ENCODE measurements at regions not wholly inside any gene's neighbourhood (a gene's known extent, or its start where the extent isn't known, plus 50 kb on each side); places are given as distances from the start of the nearest gene placed in this dataset.

DNA sequence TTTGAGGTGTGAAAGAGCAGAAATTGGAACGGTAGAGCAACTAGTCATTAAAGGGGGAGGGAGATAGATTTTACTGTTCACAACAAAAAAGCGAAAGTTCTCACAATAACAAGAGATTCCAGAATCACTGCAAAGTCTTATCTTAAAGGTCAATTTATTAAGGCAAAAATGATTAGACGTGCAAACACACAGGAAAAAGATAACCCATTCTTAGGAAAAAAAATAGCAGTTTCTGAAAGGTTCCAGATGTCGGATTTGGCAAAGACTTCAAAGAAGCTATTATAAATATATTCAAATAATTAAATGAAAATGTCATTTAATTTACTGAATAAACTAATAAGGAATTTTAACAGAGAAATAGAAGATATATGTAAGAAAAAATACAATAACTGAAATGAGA is 70.8 kb upstream of the GNAI1 start:
- intact Hi-C loops (cut with micrococcal nuclease; ENCODE audit: unreplicated experiment): loop anchor here (10.0 kb wide), 1 partner anchor 591 kb away; no protein-coding TSS in a partner anchor
- no peak for FAIRE-seq
- no peak overlapping the region for H2AFZ ChIP-seq (ENCODE audit: control insufficient read depth, low read depth, low read length)
- SMC1A ChIA-PET (ENCODE audit: uncharacterized antibody, unreplicated experiment): no interaction called here
- no peak overlapping the region for H3K4me2 ChIP-seq (ENCODE audit: control insufficient read depth, insufficient read depth)
- no peak for TF ChIP-seq MXI1 (IDR thresholded peaks at IDR 0.05; ENCODE audit: low read depth, low read length)
- TF ChIP-seq, protein P1, sequence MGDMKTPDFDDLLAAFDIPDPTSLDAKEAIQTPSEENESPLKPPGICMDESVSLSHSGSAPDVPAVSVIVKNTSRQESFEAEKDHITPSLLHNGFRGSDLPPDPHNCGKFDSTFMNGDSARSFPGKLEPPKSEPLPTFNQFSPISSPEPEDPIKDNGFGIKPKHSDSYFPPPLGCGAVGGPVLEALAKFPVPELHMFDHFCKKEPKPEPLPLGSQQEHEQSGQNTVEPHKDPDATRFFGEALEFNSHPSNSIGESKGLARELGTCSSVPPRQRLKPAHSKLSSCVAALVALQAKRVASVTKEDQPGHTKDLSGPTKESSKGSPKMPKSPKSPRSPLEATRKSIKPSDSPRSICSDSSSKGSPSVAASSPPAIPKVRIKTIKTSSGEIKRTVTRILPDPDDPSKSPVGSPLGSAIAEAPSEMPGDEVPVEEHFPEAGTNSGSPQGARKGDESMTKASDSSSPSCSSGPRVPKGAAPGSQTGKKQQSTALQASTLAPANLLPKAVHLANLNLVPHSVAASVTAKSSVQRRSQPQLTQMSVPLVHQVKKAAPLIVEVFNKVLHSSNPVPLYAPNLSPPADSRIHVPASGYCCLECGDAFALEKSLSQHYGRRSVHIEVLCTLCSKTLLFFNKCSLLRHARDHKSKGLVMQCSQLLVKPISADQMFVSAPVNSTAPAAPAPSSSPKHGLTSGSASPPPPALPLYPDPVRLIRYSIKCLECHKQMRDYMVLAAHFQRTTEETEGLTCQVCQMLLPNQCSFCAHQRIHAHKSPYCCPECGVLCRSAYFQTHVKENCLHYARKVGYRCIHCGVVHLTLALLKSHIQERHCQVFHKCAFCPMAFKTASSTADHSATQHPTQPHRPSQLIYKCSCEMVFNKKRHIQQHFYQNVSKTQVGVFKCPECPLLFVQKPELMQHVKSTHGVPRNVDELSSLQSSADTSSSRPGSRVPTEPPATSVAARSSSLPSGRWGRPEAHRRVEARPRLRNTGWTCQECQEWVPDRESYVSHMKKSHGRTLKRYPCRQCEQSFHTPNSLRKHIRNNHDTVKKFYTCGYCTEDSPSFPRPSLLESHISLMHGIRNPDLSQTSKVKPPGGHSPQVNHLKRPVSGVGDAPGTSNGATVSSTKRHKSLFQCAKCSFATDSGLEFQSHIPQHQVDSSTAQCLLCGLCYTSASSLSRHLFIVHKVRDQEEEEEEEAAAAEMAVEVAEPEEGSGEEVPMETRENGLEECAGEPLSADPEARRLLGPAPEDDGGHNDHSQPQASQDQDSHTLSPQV (IDR thresholded peaks at IDR 0.05): no peak
- no peak for TF ChIP-seq FOXM1 (IDR thresholded peaks at IDR 0.05; ENCODE audit: low read depth, low read length)
- TF ChIP-seq, protein P2, sequence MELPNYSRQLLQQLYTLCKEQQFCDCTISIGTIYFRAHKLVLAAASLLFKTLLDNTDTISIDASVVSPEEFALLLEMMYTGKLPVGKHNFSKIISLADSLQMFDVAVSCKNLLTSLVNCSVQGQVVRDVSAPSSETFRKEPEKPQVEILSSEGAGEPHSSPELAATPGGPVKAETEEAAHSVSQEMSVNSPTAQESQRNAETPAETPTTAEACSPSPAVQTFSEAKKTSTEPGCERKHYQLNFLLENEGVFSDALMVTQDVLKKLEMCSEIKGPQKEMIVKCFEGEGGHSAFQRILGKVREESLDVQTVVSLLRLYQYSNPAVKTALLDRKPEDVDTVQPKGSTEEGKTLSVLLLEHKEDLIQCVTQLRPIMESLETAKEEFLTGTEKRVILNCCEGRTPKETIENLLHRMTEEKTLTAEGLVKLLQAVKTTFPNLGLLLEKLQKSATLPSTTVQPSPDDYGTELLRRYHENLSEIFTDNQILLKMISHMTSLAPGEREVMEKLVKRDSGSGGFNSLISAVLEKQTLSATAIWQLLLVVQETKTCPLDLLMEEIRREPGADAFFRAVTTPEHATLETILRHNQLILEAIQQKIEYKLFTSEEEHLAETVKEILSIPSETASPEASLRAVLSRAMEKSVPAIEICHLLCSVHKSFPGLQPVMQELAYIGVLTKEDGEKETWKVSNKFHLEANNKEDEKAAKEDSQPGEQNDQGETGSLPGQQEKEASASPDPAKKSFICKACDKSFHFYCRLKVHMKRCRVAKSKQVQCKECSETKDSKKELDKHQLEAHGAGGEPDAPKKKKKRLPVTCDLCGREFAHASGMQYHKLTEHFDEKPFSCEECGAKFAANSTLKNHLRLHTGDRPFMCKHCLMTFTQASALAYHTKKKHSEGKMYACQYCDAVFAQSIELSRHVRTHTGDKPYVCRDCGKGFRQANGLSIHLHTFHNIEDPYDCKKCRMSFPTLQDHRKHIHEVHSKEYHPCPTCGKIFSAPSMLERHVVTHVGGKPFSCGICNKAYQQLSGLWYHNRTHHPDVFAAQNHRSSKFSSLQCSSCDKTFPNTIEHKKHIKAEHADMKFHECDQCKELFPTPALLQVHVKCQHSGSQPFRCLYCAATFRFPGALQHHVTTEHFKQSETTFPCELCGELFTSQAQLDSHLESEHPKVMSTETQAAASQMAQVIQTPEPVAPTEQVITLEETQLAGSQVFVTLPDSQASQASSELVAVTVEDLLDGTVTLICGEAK (IDR thresholded peaks at IDR 0.05; ENCODE audit: borderline replicate concordance): no peak
- no peak for TF ChIP-seq RBBP5 (conservative IDR thresholded peaks at IDR 0.05)
- TF ChIP-seq NR2F1 (conservative IDR thresholded peaks at IDR 0.05): no peak
- no peaks in the 10 kb centered on the region for H3K36me3 ChIP-seq (ENCODE audit: control insufficient read depth in 2 of 2, insufficient read depth in 2 of 2, low read length in 1 of 2)
- no peaks in the 10 kb centered on the region for H4K20me1 ChIP-seq (ENCODE audit: control insufficient read depth, insufficient read depth)
- no peak overlapping the region for H3K27ac ChIP-seq (ENCODE audit: control insufficient read depth, insufficient read depth)
- no peak for ATAC-seq
- CTCF ChIA-PET: no interaction called here
- in situ Hi-C loops (cut with MboI): loop anchor here (25.0 kb wide), 1 partner anchor 598 kb away; no protein-coding TSS in a partner anchor
- no TSS peak for BruUV-seq (replicated peaks)
- H3K9me3 ChIP-seq (replicated peaks; ENCODE audit: control insufficient read depth, insufficient read depth, low read length): no peaks in the 10 kb centered on the region; the same call in 2 of the 3 replicates
- no peak overlapping the region for H3K9ac ChIP-seq (ENCODE audit: control insufficient read depth, insufficient read depth, low read length)
- H3K79me2 ChIP-seq (ENCODE audit: control insufficient read depth, insufficient read depth, low read length): no peaks in the 10 kb centered on the region
- POLR2A ChIA-PET: no interaction called here
- H3K4me3 ChIP-seq: no peak overlapping the region
- RAD21 ChIA-PET (ENCODE audit: unreplicated experiment): no interaction called here
- DNase-seq (ENCODE audit: low read depth, low spot score): no peak
- no peaks in the 10 kb centered on the region for H3K27me3 ChIP-seq (replicated peaks in 1 of 2; ENCODE audit: control insufficient read depth in 2 of 2, insufficient read depth in 2 of 2, low read length in 1 of 2)
- 10% methylated on average over 4 of the region's 4 CpGs for WGBS (ENCODE audit: insufficient coverage, insufficient replicate concordance, low lambda C conversion rate, missing lambda C conversion rate)
- no peaks in the 10 kb centered on the region for H3K4me1 ChIP-seq (ENCODE audit: control insufficient read depth, insufficient read depth, low read length)
